IMR-90 (cell line): ENCODE measurements at regions not wholly inside any gene's neighbourhood (a gene's known extent, or its start where the extent isn't known, plus 50 kb on each side); places are given as distances from the start of the nearest gene placed in this dataset.

Experiments
- ATAC-seq: fragments of 200-7000 bp; cut with Tn5 transposase; 2 replicates; pipeline ENCODE4 v1.9.1; 2020; ENCODE audit warnings: low read depth, mild to moderate bottlenecking, moderate library complexity
- BruUV-seq: library from RNA; stranded (reverse); fragments of 400-500 nt; replicated peaks from 2 replicates; lab custom pipeline; 2021; lab: Mats Ljungman, UMichigan
- CTCF ChIA-PET: fragments of 300-600 bp; formaldehyde crosslinking; extraction: SDS; loops from one replicate; lab custom pipeline; 2021; ENCODE audit warnings: antibody characterized with exemption; lab: Yijun Ruan, JAX
- POLR2A ChIA-PET: fragments of 300-600 bp; sonication (Branson Sonifier 250); formaldehyde crosslinking; loops from one replicate; lab custom pipeline; 2022; ENCODE audit warnings: antibody characterized with exemption; ENCODE audit not compliant: unreplicated experiment; lab: Charles Lee
- DNase-seq: peaks from one replicate; pipeline ENCODE4 v3.0.0; 2013
- H2AFZ ChIP-seq: replicated peaks from 2 replicates; pipeline ENCODE3; 2013; ENCODE audit warnings: low read length, mild to moderate bottlenecking; ENCODE audit not compliant: poor library complexity
- H2AK5ac ChIP-seq: 2 replicates; pipeline ENCODE4 v1.6.1; 2013; ENCODE audit warnings: low read depth, low read length, inconsistent platforms
- H2AK9ac ChIP-seq: replicated peaks from 2 replicates; pipeline ENCODE3; 2013; ENCODE audit warnings: mild to moderate bottlenecking, low read depth, low read length, moderate library complexity; ENCODE audit not compliant: poor library complexity
- H2BK120ac ChIP-seq: 2 replicates; pipeline ENCODE4 v1.6.1; 2013; ENCODE audit warnings: low read depth, low read length, inconsistent platforms
- H2BK15ac ChIP-seq: 3 replicates; pipeline ENCODE4 v1.6.1; 2013; ENCODE audit warnings: low read depth, low read length, inconsistent platforms
- H2BK20ac ChIP-seq: 2 replicates; pipeline ENCODE4 v1.6.1; 2013; ENCODE audit warnings: low read depth, mild to moderate bottlenecking, inconsistent platforms, low read length, moderate library complexity
- H2BK5ac ChIP-seq: 2 replicates; pipeline ENCODE4 v1.6.1; 2013; ENCODE audit warnings: mild to moderate bottlenecking, low read depth, low read length, inconsistent platforms; ENCODE audit not compliant: poor library complexity, severe bottlenecking
- H3K14ac ChIP-seq: replicated peaks from 2 replicates; pipeline ENCODE4 v1.6.1; 2013; ENCODE audit warnings: low read depth, low read length, inconsistent platforms
- H3K18ac ChIP-seq: 2 replicates; pipeline ENCODE4 v1.6.1; 2013; ENCODE audit warnings: low read depth, low read length, control low read depth
- H3K23ac ChIP-seq: 2 replicates; pipeline ENCODE4 v1.6.1; 2013; ENCODE audit warnings: low read depth, low read length, inconsistent platforms
- H3K27ac ChIP-seq: 2 replicates; pipeline ENCODE4 v1.5.1; 2013; ENCODE audit warnings: mild to moderate bottlenecking, control low read depth, low read length; ENCODE audit not compliant: insufficient read depth
- H3K27me3 ChIP-seq: 2 replicates; pipeline ENCODE4 v1.6.1; 2013; ENCODE audit warnings: low read length; ENCODE audit not compliant: control insufficient read depth, insufficient read depth
- H3K36me3 ChIP-seq: 2 replicates; pipeline ENCODE4 v1.6.1; 2013; ENCODE audit warnings: low read length, mixed read lengths; ENCODE audit not compliant: control insufficient read depth, insufficient read depth
- H3K4ac ChIP-seq: 2 replicates; pipeline ENCODE4 v1.6.1; 2013; ENCODE audit warnings: low read depth, low read length, inconsistent platforms
- H3K4me1 ChIP-seq: 2 replicates; pipeline ENCODE4 v1.6.1; 2013; ENCODE audit warnings: low read length, mixed read lengths; ENCODE audit not compliant: control insufficient read depth, insufficient read depth
- H3K4me2 ChIP-seq: 2 replicates; pipeline ENCODE4 v1.6.1; 2013; ENCODE audit warnings: low read depth, mild to moderate bottlenecking, control low read depth, low read length, moderate library complexity
- H3K4me3 ChIP-seq: 2 replicates; pipeline ENCODE4 v1.5.1; 2013; ENCODE audit warnings: low read depth, mild to moderate bottlenecking, control low read depth, low read length, moderate library complexity; ENCODE audit not compliant: insufficient read depth
- H3K56ac ChIP-seq: 2 replicates; pipeline ENCODE4 v1.6.1; 2013; ENCODE audit warnings: low read length, inconsistent platforms; ENCODE audit not compliant: insufficient read depth; ENCODE audit errors: extremely low read depth
- H3K79me1 ChIP-seq, 2 experiments: 2 replicates each; pipeline ENCODE4 v1.6.1; 2013; ENCODE audit warnings: low read length in 2 of 2, inconsistent platforms in 1 of 2, low read depth in 1 of 2
- H3K9ac ChIP-seq: 2 replicates; pipeline ENCODE4 v1.6.1; 2013; ENCODE audit warnings: low read depth, low read length, control low read depth
- H3K9me1 ChIP-seq: 2 replicates; pipeline ENCODE4 v1.6.1; 2013; ENCODE audit warnings: low read length, inconsistent platforms; ENCODE audit not compliant: insufficient read depth
- H3K9me3 ChIP-seq: 2 replicates; pipeline ENCODE4 v1.6.1; 2013; ENCODE audit warnings: low read length; ENCODE audit not compliant: control insufficient read depth, insufficient read depth
- H4K20me1 ChIP-seq: 2 replicates; pipeline ENCODE4 v1.6.1; 2013; ENCODE audit warnings: low read length, inconsistent platforms; ENCODE audit not compliant: insufficient read depth
- H4K5ac ChIP-seq: 2 replicates; pipeline ENCODE4 v1.6.1; 2013; ENCODE audit warnings: mild to moderate bottlenecking, low read depth, low read length, control low read depth
- H4K8ac ChIP-seq, 2 experiments: 2 replicates each; pipeline ENCODE4 v1.6.1; 2013; ENCODE audit warnings: low read depth in 2 of 2, low read length in 2 of 2, control low read depth in 1 of 2, inconsistent platforms in 1 of 2
- H4K91ac ChIP-seq: 2 replicates; pipeline ENCODE4 v1.6.1; 2013; ENCODE audit warnings: low read depth, low read length, inconsistent platforms; ENCODE audit not compliant: insufficient read depth
- FOS ChIP-seq: fragments of 150-350 bp; IDR thresholded peaks from 2 replicates; pipeline ENCODE4 v1.6.1; 2016; ENCODE audit warnings: low read depth, low read length
- POLR2A ChIP-seq: IDR thresholded peaks from 2 replicates; pipeline ENCODE4 v1.6.1; 2012; ENCODE audit warnings: mild to moderate bottlenecking, low read depth, low read length
- WGBS, 2 experiments: methylation state at CpG; one replicate each; pipeline versions ENCODE4 v1.1.5 to v1.1.7; 2013; ENCODE audit warnings: missing lambda C conversion rate in 2 of 2; ENCODE audit not compliant: insufficient read length in 1 of 2; ENCODE audit errors: extremely low coverage in 2 of 2; 5-methylcytosine and 5-hydroxymethylcytosine counted together
- dilution Hi-C: fragments of 300-500 bp; cut with HindIII; formaldehyde crosslinking; loops from one replicate; pipeline ENCODE4 v1.14.3; 2018; ENCODE audit warnings: low sequenced_read_pairs; ENCODE audit not compliant: unreplicated experiment
- in situ Hi-C: fragments of 300-500 bp; cut with MboI; formaldehyde crosslinking; loops from 3 replicates; pipeline ENCODE4 v1.14.3; 2019; ENCODE audit warnings: low sequenced_read_pairs, inconsistent platforms, mixed read lengths
- intact Hi-C: fragments of 100-400 bp; cut with micrococcal nuclease; formaldehyde crosslinking; loops from 2 replicates; pipeline ENCODE4 v1.10.0; 2022
- TF ChIP-seq, protein P1 (sequence below): fragments of 150-350 bp; IDR thresholded peaks from 2 replicates; pipeline ENCODE4 v1.6.1; 2017; ENCODE audit warnings: mild to moderate bottlenecking, antibody characterized with exemption, low read length, low read depth
- TF ChIP-seq, protein P2 (sequence below): conservative IDR thresholded peaks from 2 replicates; pipeline ENCODE4 v1.5.1; 2012; ENCODE audit warnings: mild to moderate bottlenecking, low read depth, low read length, improper control_type of control experiment

DNA sequence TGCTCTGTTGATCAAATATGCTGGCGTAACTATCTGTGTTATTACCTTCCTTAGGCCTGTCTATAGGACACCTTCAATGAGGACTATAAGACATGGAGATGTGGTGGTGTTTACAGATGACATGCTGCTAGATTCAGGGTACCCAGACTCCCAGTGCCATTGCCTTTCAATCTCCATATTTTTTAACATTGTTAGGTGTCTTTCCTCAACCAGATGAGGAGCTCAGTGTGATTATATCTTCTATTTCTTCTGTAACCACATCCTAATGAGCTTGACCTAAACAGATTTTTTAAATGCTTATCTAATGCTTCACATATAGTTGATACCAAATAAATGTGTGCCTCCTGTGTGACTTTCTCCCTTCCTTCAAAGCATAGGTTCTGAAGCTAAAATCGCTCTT lies 730.1 kb upstream of the NR2F2 start:
- no peak overlapping the region for H3K4ac ChIP-seq

More for the DNA sequence above, 730.1 kb upstream of the NR2F2 start:
- no peak overlapping the region for H3K56ac ChIP-seq
- intact Hi-C loops = no loop called here
- H4K8ac ChIP-seq = no peak overlapping the region
- no peak overlapping the region for H2BK20ac ChIP-seq
- no peak overlapping the region for H3K9ac ChIP-seq
- ChIA-PET CTCF (no interaction called here), POLR2A (no interaction called here)
- no peak overlapping the region for H2BK15ac ChIP-seq
- H3K27me3 ChIP-seq = no peaks in the 10 kb centered on the region
- in situ Hi-C loops = no loop called here
- no peak overlapping the region for H3K18ac ChIP-seq
- no peak overlapping the region for H2BK5ac ChIP-seq
- H3K4me2 ChIP-seq = no peak overlapping the region
- H3K79me1 ChIP-seq = no peaks in the 10 kb centered on the region
- H3K4me3 ChIP-seq = no peak overlapping the region
- no CpG with 5 or more reads among the region's 2 CpGs for WGBS, 2 experiments
- H2AK5ac ChIP-seq = no peak overlapping the region
- H2BK120ac ChIP-seq = no peak overlapping the region
- TF ChIP-seq POLR2A (no peak), FOS (no peak)
- TF ChIP-seq, protein P1, sequence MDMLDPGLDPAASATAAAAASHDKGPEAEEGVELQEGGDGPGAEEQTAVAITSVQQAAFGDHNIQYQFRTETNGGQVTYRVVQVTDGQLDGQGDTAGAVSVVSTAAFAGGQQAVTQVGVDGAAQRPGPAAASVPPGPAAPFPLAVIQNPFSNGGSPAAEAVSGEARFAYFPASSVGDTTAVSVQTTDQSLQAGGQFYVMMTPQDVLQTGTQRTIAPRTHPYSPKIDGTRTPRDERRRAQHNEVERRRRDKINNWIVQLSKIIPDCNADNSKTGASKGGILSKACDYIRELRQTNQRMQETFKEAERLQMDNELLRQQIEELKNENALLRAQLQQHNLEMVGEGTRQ = no peak
- TF ChIP-seq, protein P2, sequence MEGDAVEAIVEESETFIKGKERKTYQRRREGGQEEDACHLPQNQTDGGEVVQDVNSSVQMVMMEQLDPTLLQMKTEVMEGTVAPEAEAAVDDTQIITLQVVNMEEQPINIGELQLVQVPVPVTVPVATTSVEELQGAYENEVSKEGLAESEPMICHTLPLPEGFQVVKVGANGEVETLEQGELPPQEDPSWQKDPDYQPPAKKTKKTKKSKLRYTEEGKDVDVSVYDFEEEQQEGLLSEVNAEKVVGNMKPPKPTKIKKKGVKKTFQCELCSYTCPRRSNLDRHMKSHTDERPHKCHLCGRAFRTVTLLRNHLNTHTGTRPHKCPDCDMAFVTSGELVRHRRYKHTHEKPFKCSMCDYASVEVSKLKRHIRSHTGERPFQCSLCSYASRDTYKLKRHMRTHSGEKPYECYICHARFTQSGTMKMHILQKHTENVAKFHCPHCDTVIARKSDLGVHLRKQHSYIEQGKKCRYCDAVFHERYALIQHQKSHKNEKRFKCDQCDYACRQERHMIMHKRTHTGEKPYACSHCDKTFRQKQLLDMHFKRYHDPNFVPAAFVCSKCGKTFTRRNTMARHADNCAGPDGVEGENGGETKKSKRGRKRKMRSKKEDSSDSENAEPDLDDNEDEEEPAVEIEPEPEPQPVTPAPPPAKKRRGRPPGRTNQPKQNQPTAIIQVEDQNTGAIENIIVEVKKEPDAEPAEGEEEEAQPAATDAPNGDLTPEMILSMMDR = no peak
- peaks cover 3% of the 10 kb centered on the region; the same call in 1 of the 2 replicates for H3K9me1 ChIP-seq
- dilution Hi-C loops = no loop called here
- no peak overlapping the region for H4K5ac ChIP-seq
- H3K4me1 ChIP-seq = peaks cover 4% of the 10 kb centered on the region; the same call in 1 of the 2 replicates
- H3K36me3 ChIP-seq = no peaks in the 10 kb centered on the region
- no peak for ATAC-seq
- H3K14ac ChIP-seq = no peak overlapping the region
- no peak overlapping the region for H3K23ac ChIP-seq
- no peaks in the 10 kb centered on the region for H4K20me1 ChIP-seq
- H3K27ac ChIP-seq = no peak overlapping the region
- DNase-seq = no peak
- no peak overlapping the region for H2AFZ ChIP-seq
- BruUV-seq = no TSS peak
- peaks cover 3% of the 10 kb centered on the region; the same call in 1 of the 2 replicates for H3K9me3 ChIP-seq
- no peak overlapping the region for H2AK9ac ChIP-seq
- H4K91ac ChIP-seq = no peak overlapping the region
